HG02763 (cell line): ENCODE measurements at regions not wholly inside any gene's neighbourhood (a gene's known extent, or its start where the extent isn't known, plus 50 kb on each side); places are given as distances from the start of the nearest gene placed in this dataset.
"Not testable (repeated sequence)": the region's sequence is repeated elsewhere in the genome, so short reads cannot be mapped to it uniquely, and the experiment has no call there.

Source experiments
- ATAC-seq: cut with Tn5 transposase; IDR thresholded peaks from one replicate; pipeline ENCODE4 v1.9.1; 2021; ENCODE audit warnings: mild to moderate bottlenecking, moderate library complexity; ENCODE audit not compliant: unreplicated experiment

GRCh38 chrX:2574271-2574670 is 73.5 kb upstream of the DHRSX start:
- ATAC-seq = no peak

GRCh38 chrX:2572740-2573139 is 72.0 kb upstream of the DHRSX start:
- no peak for ATAC-seq

- no peak for ATAC-seq
Observed at GRCh38 chrX:2568125-2568524, 67.3 kb upstream of the DHRSX start.

GRCh38 chrX:2566055-2566454 is 65.3 kb upstream of the DHRSX start:
- no peak for ATAC-seq

GRCh38 chrX:2561456-2561855 is 60.7 kb upstream of the DHRSX start:
- ATAC-seq = no peak

GRCh38 chrX:2559124-2559523 is 58.3 kb upstream of the DHRSX start:
- ATAC-seq = no peak

GRCh38 chrX:2554891-2555290 is 54.1 kb upstream of the DHRSX start:
- no peak for ATAC-seq

- not testable (repeated sequence) for ATAC-seq
Observed at GRCh38 chrX:2554066-2554465, 53.3 kb upstream of the DHRSX start.

- ATAC-seq = no peak
Observed at GRCh38 chrX:2552621-2553201, 51.9 kb upstream of the DHRSX start.

GRCh38 chrX:2550328-2551020 is 49.7 kb upstream of the DHRSX start:
- no peak for ATAC-seq
